ENCODE measurements at regions not wholly inside any gene's neighbourhood (a gene's known extent, or its start where the extent isn't known, plus 50 kb on each side); places are given as distances from the start of the nearest gene placed in this dataset.

DNA sequence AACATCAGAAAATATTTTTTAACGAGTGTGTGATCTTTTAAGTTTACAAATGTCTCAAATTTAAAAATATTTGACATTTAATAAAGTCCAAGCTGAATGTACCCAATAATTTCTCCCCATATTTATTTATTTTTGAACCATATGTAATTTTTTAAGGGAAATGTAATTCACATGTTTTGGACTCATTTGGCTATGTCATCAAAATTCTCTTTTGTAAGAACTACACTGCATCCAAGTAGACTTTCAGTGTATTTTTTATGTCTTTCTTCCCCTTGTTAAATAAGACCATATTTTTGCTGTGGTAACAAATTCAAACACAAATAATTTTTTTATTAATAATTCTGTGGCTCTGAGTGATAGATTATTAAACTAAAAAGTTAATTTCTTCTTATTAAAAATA is 365.2 kb downstream of the CD109 start:
- H3K27me3 ChIP-seq (replicated peaks; ENCODE audit: insufficient read depth) = no peaks in the 10 kb centered on the region
- no peak for ATAC-seq (ENCODE audit: insufficient number of reproducible peaks, low FRiP score, low read depth)

DNA sequence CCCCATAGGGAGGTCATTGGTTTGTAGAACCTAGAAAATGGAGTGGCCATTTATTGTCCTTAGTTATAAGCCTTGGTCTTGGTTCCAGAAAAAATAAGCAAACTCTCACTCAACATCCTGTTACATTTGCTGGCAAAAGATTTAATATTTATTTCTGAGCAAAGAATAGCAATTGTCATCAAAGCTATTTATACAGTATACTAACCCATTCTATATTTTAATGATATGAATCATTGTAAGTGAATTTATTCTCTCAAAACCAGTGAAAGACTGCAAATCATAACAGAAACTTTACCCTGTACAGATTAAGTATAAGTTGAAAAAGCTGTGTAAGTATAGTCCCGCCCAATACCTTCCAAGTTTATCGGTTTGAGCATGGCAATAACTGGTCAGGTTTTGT is 364.4 kb downstream of the CD109 start:
- no peak overlapping the region for H3K27ac ChIP-seq

More for the DNA sequence above, 365.2 kb downstream of the CD109 start:
- Histone ChIP-seq H3K4me3 (no peak overlapping the region), H3K4me1 (ENCODE audit: control insufficient read depth in 1 of 2, low read depth in 2 of 2) (no peaks in the 10 kb centered on the region), H3K27ac (no peak overlapping the region), H3K36me3 (no peaks in the 10 kb centered on the region), H3K9me3 (no peaks in the 10 kb centered on the region)
- no peak for DNase-seq (ENCODE audit: low spot score)
- TF ChIP-seq, protein P1, sequence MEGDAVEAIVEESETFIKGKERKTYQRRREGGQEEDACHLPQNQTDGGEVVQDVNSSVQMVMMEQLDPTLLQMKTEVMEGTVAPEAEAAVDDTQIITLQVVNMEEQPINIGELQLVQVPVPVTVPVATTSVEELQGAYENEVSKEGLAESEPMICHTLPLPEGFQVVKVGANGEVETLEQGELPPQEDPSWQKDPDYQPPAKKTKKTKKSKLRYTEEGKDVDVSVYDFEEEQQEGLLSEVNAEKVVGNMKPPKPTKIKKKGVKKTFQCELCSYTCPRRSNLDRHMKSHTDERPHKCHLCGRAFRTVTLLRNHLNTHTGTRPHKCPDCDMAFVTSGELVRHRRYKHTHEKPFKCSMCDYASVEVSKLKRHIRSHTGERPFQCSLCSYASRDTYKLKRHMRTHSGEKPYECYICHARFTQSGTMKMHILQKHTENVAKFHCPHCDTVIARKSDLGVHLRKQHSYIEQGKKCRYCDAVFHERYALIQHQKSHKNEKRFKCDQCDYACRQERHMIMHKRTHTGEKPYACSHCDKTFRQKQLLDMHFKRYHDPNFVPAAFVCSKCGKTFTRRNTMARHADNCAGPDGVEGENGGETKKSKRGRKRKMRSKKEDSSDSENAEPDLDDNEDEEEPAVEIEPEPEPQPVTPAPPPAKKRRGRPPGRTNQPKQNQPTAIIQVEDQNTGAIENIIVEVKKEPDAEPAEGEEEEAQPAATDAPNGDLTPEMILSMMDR (IDR thresholded peaks at IDR 0.05) = no peak

DNA sequence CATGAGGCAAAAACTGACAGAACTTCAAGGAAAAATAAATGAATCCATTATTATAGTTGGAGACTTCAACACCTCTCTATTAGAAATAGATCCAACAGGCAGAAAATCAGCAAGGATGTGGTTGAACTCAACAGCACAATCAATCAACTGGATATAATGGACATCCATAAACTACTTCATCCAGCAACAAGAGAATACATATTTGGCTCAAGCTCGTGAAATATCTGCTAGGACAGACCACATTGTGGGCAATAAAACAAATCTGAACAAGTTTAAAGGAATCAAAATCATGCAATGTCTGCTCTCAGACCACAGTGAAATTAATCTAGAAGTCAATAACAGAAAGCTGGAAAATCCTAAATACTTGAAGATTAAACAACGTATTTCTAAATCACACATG is 362.6 kb downstream of the CD109 start:
- Histone ChIP-seq H3K4me3 (no peak overlapping the region), H3K27ac (no peak overlapping the region), H3K4me1 (ENCODE audit: control insufficient read depth in 1 of 2, low read depth in 2 of 2) (no peaks in the 10 kb centered on the region), H3K36me3 (no peaks in the 10 kb centered on the region), H3K9me3 (no peaks in the 10 kb centered on the region), H3K27me3 (replicated peaks; ENCODE audit: insufficient read depth) (no peaks in the 10 kb centered on the region)
- DNase-seq (ENCODE audit: low spot score) = no peak
- TF ChIP-seq, protein P1 (IDR thresholded peaks at IDR 0.05) = no peak
- ATAC-seq (ENCODE audit: insufficient number of reproducible peaks, low FRiP score, low read depth) = no peak

More for the DNA sequence above, 364.4 kb downstream of the CD109 start:
- DNase-seq (ENCODE audit: low spot score) (no peak), ATAC-seq (ENCODE audit: insufficient number of reproducible peaks, low FRiP score, low read depth) (no peak)
- Histone ChIP-seq H3K36me3 (no peaks in the 10 kb centered on the region), H3K4me1 (ENCODE audit: control insufficient read depth in 1 of 2, low read depth in 2 of 2) (no peaks in the 10 kb centered on the region), H3K4me3 (no peak overlapping the region), H3K9me3 (no peaks in the 10 kb centered on the region), H3K27me3 (replicated peaks; ENCODE audit: insufficient read depth) (no peaks in the 10 kb centered on the region)
- TF ChIP-seq, protein P1 (IDR thresholded peaks at IDR 0.05) = no peak

DNA sequence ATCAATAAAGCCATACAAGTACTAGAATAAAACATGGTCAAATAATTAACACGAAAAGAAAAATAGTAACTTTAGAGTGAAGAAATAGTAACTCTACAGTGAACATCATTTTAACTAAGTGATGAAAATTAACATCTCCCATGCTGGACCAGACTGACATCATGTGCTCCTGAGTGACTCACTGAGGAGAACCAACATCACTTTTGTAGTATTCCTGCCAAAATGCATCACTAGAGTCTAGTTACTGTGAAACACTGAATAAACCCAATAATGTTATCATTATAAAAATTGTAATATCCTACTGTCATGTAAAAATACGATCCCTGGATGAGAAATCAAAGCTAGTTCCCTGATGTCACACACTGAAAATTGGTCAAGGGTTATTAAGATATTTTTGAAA is 361.3 kb downstream of the CD109 start:
- Histone ChIP-seq H3K27me3 (replicated peaks; ENCODE audit: insufficient read depth) (no peaks in the 10 kb centered on the region), H3K27ac (no peak overlapping the region), H3K9me3 (no peaks in the 10 kb centered on the region), H3K4me1 (ENCODE audit: control insufficient read depth in 1 of 2, low read depth in 2 of 2) (no peaks in the 10 kb centered on the region), H3K36me3 (no peaks in the 10 kb centered on the region), H3K4me3 (no peak overlapping the region)
- ATAC-seq (ENCODE audit: insufficient number of reproducible peaks, low FRiP score, low read depth) = no peak
- DNase-seq (ENCODE audit: low spot score) = no peak
- TF ChIP-seq, protein P1 (IDR thresholded peaks at IDR 0.05) = no peak

DNA sequence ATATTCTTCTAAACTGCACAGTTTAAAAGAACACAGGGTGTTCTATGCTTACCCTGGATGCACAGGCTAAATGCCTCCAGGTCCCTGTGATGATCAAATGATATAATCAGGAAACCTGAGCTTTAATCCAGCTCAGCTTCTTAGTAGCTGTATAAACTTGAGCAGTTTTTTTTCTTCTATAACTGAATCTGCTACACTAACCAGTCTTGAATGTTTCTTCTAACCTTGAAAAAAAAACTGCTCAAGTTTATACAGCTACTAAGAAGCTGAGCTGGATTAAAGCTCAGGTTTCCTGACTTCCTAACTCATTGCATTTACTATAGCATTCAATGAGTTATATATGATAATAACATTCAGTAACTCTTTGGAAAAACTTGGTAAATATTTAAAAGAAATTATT is 358.2 kb downstream of the CD109 start:
- Histone ChIP-seq H3K4me1 (ENCODE audit: control insufficient read depth in 1 of 2, low read depth in 2 of 2) (no peaks in the 10 kb centered on the region), H3K27me3 (replicated peaks; ENCODE audit: insufficient read depth) (no peaks in the 10 kb centered on the region), H3K9me3 (no peaks in the 10 kb centered on the region), H3K4me3 (no peak overlapping the region), H3K27ac (no peak overlapping the region), H3K36me3 (no peaks in the 10 kb centered on the region)
- TF ChIP-seq, protein P1 (IDR thresholded peaks at IDR 0.05) = no peak
- no peak for ATAC-seq (ENCODE audit: insufficient number of reproducible peaks, low FRiP score, low read depth)
- no peak for DNase-seq (ENCODE audit: low spot score)

Measured in thoracic aorta (tissue), 2 donors.